H7 (cell line): ENCODE measurements at regions not wholly inside any gene's neighbourhood (a gene's known extent, or its start where the extent isn't known, plus 50 kb on each side); places are given as distances from the start of the nearest gene placed in this dataset.

Experiments
- DNase-seq: peaks from one replicate; pipeline ENCODE4 v3.0.0; 2012
- H3K27me3 ChIP-seq: 2 replicates; pipeline ENCODE4 v1.6.0; 2011; ENCODE audit warnings: mild to moderate bottlenecking, low read length; ENCODE audit not compliant: control insufficient read depth, insufficient read depth
- H3K36me3 ChIP-seq: replicated peaks from 2 replicates; pipeline ENCODE4 v1.5.1; 2011; ENCODE audit warnings: low read length; ENCODE audit not compliant: control insufficient read depth, insufficient read depth
- H3K4me3 ChIP-seq: 2 replicates; pipeline ENCODE4 v1.5.1; 2011; ENCODE audit warnings: low read depth, mild to moderate bottlenecking, control low read depth, low read length, moderate library complexity; ENCODE audit not compliant: insufficient read depth

DNA sequence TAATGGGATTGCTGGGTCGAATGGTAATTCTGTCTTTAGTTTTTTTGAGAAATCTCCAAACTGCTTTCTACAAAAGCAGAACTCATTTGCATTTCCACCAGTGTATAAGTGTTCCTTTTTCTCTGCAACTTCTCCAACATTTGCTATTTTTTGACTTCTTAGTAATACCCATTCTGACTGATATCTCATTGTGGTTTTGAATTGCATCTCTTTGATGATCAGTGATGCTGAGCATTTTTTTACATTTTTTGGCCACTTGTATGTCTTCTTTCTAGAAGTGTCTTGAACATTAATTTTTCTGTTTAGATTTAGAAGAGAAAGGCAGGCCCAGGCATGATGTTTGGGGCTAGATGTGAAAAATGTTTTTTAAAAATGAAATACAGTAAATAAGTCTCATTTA lies 553.1 kb upstream of the MAN1A1 start:
- no peak for DNase-seq
- Histone ChIP-seq H3K4me3 (no peak overlapping the region), H3K36me3 (no peaks in the 10 kb centered on the region), H3K27me3 (no peaks in the 10 kb centered on the region)

DNA sequence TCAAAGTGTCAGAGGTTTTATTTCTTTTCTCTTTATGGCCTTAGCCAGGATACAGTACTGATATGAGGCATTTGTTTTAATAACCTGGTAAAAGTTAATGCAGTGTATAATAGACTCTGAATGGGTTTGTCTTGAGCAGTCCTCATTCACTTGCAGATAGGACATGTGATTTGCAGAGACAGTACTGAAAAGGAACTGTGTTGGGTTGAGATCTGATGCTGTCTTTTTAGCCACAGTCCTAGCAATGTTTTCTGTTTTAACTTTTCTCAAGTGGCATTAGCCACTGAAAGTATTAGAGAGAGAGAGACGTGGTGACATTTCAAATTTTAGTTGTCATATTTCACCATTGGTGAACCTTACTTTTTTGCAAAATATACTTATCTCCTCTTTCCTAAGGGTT lies 547.2 kb upstream of the MAN1A1 start:
- Histone ChIP-seq H3K36me3 (no peaks in the 10 kb centered on the region), H3K4me3 (no peak overlapping the region), H3K27me3 (no peaks in the 10 kb centered on the region)
- DNase-seq, result no peak

DNA sequence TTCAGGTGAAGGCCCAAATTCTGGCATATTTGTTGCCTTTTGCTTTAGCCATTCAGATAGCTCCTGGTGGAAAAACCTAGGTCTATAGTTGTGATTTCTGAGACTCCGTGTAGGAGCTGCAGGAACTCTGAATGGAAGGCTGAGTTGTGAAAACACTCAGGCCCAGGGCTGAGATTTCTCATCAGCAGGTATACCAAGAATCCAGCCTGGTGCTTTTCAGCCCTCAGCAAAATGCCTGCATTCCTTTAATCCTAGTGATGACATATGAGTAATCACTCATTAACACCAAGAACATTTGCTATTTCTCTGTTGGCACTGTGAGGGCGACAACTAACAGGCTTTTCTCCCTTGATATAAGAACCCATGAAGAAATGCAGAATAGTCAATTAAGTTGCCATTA lies 546.1 kb upstream of the MAN1A1 start:
- no peak for DNase-seq
- no peaks in the 10 kb centered on the region for H3K27me3 ChIP-seq
- H3K4me3 ChIP-seq, result no peak overlapping the region
- H3K36me3 ChIP-seq, result no peaks in the 10 kb centered on the region

DNA sequence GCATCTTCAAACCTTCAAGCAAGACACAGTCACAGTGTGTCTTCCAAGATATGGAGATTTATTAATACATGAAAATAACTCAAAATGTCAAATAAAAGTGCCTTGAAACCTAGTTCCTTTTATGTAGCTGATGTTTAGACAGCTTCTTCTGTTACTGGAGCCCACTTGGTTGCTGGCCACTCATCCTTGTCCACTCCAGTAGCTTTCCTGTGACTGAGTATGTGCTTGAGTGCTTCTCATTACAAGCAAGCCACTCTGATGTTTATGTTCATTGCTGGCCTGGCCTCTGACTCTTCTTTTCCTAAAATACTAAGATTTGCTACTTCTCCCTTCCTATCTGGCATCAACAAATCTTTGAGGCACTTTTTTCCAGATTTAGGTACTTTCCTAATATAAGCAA lies 545.2 kb upstream of the MAN1A1 start:
- H3K4me3 ChIP-seq, result no peak overlapping the region
- H3K27me3 ChIP-seq, result no peaks in the 10 kb centered on the region
- no peak for DNase-seq
- H3K36me3 ChIP-seq, result no peaks in the 10 kb centered on the region

DNA sequence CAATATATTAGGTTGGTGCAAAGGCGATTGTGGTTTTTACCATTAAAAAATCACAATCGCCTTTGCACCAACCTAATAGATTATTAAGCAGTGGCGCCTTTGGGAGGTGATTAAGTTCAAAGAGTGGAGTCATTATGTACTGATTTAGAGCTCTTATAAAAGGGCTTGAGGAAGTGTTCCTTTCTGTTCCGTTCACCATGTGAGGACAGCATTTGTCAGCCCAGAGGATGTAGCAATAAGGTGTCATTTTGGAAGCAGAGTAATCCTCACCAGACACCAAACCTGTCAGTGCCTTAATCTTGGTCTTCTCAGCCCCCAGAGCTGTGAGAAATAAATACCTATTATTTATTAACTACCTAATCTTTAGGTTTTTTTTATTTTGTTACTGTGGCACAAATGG lies 542.1 kb upstream of the MAN1A1 start:
- Histone ChIP-seq H3K27me3 (no peaks in the 10 kb centered on the region), H3K4me3 (no peak overlapping the region), H3K36me3 (no peaks in the 10 kb centered on the region)
- DNase-seq, result no peak

DNA sequence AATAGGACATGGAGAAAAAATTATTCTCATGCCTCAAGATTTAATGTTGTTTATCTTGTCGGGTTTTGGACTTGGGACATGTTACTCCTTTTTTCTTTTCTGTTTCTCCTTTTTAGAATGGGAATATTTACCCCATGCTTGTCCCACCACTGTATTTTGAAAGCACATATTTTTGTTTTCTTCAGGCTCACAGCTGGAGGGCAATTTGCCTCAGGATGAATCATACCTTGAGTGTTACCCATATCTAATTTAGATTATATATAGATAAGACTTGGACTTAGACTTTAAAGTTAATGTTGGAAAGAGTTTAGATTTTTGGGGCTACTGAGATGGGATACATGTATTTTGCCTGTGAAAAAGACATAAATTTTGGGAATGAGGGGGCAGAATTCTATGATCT lies 541.6 kb upstream of the MAN1A1 start:
- no peak for DNase-seq
- Histone ChIP-seq H3K27me3 (no peaks in the 10 kb centered on the region), H3K4me3 (no peak overlapping the region), H3K36me3 (no peaks in the 10 kb centered on the region)

DNA sequence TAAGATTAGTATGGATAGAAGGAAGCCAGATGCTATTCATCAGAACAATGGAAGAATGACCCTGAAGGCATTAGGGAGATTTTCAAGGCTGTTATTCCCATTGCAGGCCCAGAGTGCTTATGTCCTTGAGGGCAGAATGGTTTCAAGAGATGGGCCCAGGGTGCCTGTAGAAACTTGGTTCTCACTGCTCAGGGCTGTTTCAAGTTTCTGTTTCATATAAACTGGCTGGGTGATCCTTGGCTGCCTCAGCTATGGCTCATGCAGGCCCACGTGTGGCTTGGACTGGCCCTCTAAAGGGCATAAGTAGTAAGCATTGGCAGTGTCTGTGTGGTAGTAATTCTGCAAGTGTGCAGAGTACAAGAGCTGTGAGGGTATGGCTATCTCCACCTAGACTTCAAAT lies 540.9 kb upstream of the MAN1A1 start:
- Histone ChIP-seq H3K27me3 (no peaks in the 10 kb centered on the region), H3K4me3 (no peak overlapping the region), H3K36me3 (no peaks in the 10 kb centered on the region)
- no peak for DNase-seq

DNA sequence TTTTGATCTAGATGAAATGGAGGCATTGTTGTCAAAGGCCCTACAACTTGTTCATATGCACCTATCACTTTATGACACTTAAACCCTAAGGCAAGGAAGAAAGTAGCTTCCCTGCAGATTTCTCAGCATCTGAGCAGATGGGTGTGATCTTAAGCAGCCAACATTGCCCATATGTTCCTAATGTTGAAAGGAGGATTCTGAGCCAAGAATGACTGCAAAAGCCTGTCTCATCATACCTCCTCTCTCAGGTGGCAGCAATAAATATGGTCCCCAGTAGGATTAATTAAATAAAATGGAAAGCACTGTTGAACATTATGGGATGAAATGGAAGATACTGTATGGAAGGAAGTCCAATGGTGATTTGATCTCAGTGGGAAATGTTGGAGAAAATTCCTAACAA lies 538.1 kb upstream of the MAN1A1 start:
- no peaks in the 10 kb centered on the region for H3K27me3 ChIP-seq
- no peak for DNase-seq
- no peak overlapping the region for H3K4me3 ChIP-seq
- no peaks in the 10 kb centered on the region for H3K36me3 ChIP-seq

DNA sequence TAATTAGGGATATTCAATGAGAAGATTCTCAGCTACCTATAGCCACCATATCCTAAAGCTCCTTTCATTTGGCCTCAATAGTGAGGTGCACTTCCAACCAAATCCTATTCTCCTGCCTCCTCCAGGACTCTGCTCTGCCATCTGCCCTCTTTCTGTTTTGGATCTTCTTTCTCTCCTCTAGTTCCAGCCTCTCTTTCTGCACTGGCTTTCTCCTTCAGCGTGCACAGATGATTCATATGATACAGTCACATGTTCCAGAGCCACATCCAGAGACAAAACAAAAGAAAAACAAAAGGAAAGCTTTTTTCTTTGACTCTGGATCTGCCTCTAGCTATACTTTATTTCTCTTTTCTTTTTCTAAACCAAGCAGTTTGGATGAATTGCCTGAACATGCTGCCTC lies 531.9 kb upstream of the MAN1A1 start:
- H3K27me3 ChIP-seq, result no peaks in the 10 kb centered on the region
- no peaks in the 10 kb centered on the region for H3K36me3 ChIP-seq
- DNase-seq, result no peak
- H3K4me3 ChIP-seq, result no peak overlapping the region

DNA sequence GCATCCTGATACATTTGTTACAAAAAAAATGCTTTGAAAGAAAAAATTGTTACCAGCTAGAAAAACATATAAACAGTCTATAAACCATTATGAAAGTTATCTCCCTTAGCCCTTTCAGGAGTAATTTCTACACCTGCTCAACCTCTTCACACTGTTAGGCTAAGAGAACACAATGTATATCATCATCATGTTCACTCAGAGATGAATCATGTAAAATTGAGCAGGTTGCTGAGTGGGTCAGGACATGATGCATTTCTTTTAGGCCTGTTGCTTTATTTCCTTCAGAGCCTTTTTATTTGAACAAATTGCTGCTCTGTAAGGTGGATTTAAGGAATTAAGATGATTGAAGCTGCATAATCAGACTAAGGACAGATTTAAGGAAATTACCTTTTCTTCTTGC lies 531.3 kb upstream of the MAN1A1 start:
- Histone ChIP-seq H3K4me3 (no peak overlapping the region), H3K27me3 (no peaks in the 10 kb centered on the region), H3K36me3 (no peaks in the 10 kb centered on the region)
- DNase-seq, result no peak

DNA sequence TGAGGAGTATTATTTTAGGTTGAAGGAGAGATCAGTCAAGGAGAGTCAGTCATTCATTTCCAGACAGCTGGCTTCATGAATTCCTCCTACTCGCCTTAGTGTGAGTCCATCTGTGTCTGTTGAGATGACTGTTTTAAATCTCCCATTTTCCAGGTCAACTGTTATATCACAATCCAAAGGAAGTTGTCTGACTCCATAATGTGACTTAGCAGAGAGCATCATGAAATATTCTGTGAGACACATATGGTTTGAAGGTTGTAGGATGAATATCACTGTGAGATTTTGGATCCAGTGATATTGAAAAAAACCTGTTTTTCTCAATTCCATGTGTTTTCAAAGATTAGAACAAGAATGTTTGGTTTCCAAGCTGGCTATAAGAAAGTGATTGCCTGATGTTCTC lies 530.2 kb upstream of the MAN1A1 start:
- no peak overlapping the region for H3K4me3 ChIP-seq
- DNase-seq, result no peak
- no peaks in the 10 kb centered on the region for H3K36me3 ChIP-seq
- H3K27me3 ChIP-seq, result no peaks in the 10 kb centered on the region

DNA sequence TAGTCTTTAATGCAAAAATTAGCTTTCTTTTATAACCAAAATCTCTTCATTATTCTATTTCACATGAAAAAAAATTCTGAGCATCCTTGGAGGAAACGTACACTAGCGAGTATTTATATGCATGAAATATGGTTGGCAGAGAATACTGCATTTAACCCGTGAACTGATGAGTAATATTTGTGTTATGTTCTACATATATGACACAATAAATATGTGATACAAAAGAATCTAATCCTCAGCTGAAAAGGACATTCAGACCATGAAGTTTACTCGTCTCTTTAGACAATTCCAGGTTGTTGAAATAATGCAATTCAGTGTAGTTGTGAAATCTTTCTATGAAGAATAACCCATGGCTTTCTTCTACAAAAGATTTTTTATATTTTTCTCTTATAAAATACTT lies 524.8 kb upstream of the MAN1A1 start:
- no peaks in the 10 kb centered on the region for H3K27me3 ChIP-seq

DNA sequence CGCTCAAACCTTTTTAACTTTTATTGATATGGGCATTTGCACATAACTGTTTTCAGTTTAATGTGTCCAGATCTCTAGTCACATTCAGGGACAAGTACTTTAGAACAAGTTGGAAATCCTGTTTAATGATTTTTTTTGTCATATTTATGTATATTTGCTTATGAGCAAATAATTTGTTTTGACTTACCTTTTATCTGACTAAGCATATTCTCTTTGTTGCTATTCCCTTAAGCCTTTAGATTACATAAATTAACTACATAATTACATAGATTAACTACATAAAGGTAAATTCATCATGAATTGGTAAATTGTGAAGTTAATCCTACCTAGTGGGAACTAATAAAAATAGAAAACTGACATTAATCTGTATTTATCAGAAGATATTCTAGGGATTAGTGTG lies 523.5 kb upstream of the MAN1A1 start:
- Histone ChIP-seq H3K27me3 (no peaks in the 10 kb centered on the region), H3K36me3 (no peaks in the 10 kb centered on the region), H3K4me3 (no peak overlapping the region)
- no peak for DNase-seq

More for the DNA sequence above, 524.8 kb upstream of the MAN1A1 start:
- H3K36me3 ChIP-seq, result no peaks in the 10 kb centered on the region
- H3K4me3 ChIP-seq, result no peak overlapping the region
- DNase-seq, result no peak

DNA sequence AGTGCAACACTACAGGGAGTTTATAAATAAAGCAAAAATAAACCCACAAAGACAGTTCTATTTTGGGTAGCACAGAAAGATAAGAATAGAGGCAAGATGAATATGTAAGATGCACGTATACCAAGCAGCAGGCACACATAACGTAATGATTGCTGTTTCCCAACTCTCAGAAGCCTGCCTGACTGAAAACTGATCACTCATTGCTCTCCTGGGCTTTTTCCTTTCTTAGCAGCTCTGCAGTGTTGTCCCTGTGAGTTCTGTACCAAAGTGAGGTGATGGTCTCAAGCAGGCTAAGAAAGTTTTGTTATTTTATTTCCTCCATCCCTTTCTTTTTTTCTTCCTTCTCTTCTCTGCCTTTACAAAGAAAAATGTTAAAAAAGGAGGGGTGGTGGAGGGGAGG lies 522.0 kb upstream of the MAN1A1 start:
- DNase-seq, result no peak
- H3K27me3 ChIP-seq, result no peaks in the 10 kb centered on the region
- H3K4me3 ChIP-seq, result no peak overlapping the region
- H3K36me3 ChIP-seq, result no peaks in the 10 kb centered on the region

DNA sequence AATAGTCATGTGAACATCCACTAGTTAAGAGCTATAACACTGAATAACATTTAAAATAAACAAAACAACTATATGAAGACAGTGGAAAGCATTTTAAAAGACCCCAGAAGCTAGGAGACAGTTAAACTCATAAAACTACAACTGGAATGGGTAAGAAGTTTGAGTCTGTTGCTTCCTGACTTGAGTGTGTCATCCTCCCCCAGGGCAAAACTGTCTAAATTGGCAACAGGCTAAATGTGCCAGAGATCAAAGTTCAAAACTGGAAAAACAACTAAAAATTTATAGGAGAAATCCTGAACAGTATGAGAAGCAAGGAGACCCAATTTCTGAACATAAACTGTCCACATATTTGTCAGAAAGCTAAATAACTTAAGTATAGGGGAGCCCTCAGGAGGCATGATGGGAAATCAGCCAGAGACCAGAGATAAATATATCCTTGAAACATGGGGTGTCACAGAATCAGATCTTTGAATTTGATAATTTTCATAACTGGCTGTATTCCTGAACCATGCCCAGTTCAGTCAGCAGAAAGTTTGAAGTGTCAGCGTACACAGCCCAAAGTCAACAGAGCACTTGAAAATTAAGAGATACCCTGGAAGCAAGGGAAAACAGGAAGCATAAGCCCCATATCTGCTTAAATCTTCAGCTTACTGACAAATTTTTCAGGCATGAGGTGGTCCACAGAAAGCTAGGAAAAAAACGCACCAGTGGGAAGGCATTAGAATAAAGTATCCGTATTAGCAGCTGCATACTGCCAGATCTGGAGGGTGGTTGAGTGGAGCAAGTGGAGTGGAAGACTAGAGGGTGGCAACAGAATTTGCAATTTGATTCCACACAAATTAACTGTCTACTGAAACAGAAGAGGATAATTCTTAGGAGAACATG lies 516.1 kb upstream of the MAN1A1 start:
- no peaks in the 10 kb centered on the region for H3K27me3 ChIP-seq
- H3K4me3 ChIP-seq, result no peak overlapping the region
- DNase-seq, result no peak
- H3K36me3 ChIP-seq, result no peaks in the 10 kb centered on the region

DNA sequence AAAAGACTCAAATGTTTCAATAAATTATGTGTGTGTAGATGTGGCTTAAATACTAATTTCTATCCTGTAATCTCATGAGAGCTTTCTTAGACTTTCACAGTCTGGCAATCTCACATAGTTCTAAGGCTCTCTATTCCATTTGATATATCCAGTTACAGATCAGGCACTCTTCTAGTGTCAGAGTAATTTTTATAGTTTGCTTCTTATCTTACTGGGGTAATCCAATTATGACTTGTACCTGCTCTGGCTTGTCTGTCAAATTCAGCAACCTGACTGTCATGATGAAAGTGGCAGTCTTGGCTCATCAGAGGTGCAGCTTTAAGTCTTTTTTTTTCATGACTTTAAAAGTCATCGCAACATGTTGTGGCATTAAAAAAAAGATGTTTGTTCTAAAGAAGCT lies 513.2 kb upstream of the MAN1A1 start:
- no peaks in the 10 kb centered on the region for H3K27me3 ChIP-seq
- no peak for DNase-seq
- no peak overlapping the region for H3K4me3 ChIP-seq
- no peaks in the 10 kb centered on the region for H3K36me3 ChIP-seq
